NCI-H510A (cell line): ENCODE measurements at regions not wholly inside any gene's neighbourhood (a gene's known extent, or its start where the extent isn't known, plus 50 kb on each side); places are given as distances from the start of the nearest gene placed in this dataset.

ENCODE experiments used
- DNase-seq: peaks from one replicate; lab custom pipeline; 2025; lab: John Stamatoyannopoulos, UW

GRCh38 chr20:23231561-23232218, 118.9 kb upstream of the NXT1 start:
- no peak for DNase-seq

- DNase-seq: no peak
Observed at GRCh38 chr20:23230766-23231385, 119.7 kb upstream of the NXT1 start.

GRCh38 chr20:23229989-23230388, 120.6 kb upstream of the NXT1 start:
- no peak for DNase-seq

GRCh38 chr20:23228912-23229311, 121.7 kb upstream of the NXT1 start:
- DNase-seq: no peak

GRCh38 chr20:23227976-23228375, 122.6 kb upstream of the NXT1 start:
- DNase-seq: no peak

GRCh38 chr20:23227274-23227673, 123.3 kb upstream of the NXT1 start:
- no peak for DNase-seq

- no peak for DNase-seq
Observed at GRCh38 chr20:23226612-23227265, 123.9 kb upstream of the NXT1 start.

GRCh38 chr20:23225407-23226060, 125.1 kb upstream of the NXT1 start:
- no peak for DNase-seq

GRCh38 chr20:23224806-23225205, 125.8 kb upstream of the NXT1 start:
- DNase-seq: no peak

- DNase-seq: no peak
Observed at GRCh38 chr20:23223908-23224580, 126.5 kb upstream of the NXT1 start.

GRCh38 chr20:23222531-23223200, 127.9 kb upstream of the NXT1 start:
- DNase-seq: no peak

- DNase-seq: no peak
Observed at GRCh38 chr20:23217023-23217422, 130.9 kb upstream of the CD93 start.

- no peak for DNase-seq
Observed at GRCh38 chr20:23215344-23215995, 129.3 kb upstream of the CD93 start.

- DNase-seq: no peak
Observed at GRCh38 chr20:23214903-23215302, 128.8 kb upstream of the CD93 start.

GRCh38 chr20:23212464-23212995, 126.4 kb upstream of the CD93 start:
- no peak for DNase-seq

GRCh38 chr20:23212011-23212410, 125.9 kb upstream of the CD93 start:
- DNase-seq: no peak

GRCh38 chr20:23211164-23211563, 125.0 kb upstream of the CD93 start:
- DNase-seq: no peak

GRCh38 chr20:23207826-23208540, 121.9 kb upstream of the CD93 start:
- DNase-seq: no peak

- no peak for DNase-seq
Observed at GRCh38 chr20:23206995-23207394, 120.9 kb upstream of the CD93 start.

GRCh38 chr20:23206061-23206460, 119.9 kb upstream of the CD93 start:
- no peak for DNase-seq
